GM19238 (cell line): ENCODE measurements at regions not wholly inside any gene's neighbourhood (a gene's known extent, or its start where the extent isn't known, plus 50 kb on each side); places are given as distances from the start of the nearest gene placed in this dataset.
"Not testable (repeated sequence)": the region's sequence is repeated elsewhere in the genome, so short reads cannot be mapped to it uniquely, and the experiment has no call there.

Experiments used
- DNase-seq: peaks from one replicate; pipeline ENCODE4 v3.0.0; 2011; ENCODE audit warnings: low spot score; ENCODE audit not compliant: insufficient read length

DNA sequence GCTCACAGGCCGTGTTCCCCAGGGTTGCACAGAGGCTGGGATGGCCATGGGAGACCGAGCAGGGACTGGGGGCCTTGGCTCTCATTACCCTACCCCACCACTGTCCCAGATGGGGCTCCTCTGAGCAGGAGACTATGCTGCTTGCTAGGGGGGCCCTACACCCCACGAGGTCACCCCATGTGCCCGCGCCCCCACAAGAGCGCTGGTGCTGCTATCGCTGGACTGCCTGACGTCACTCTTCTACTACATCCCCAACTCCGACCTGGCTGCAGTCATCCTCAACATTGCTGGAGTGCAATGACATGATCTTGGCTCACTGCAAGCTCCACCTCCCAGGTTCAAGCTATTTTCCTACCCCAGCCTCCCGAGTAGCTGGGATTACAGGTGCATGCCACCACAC lies 307.7 kb downstream of the ARRDC4 start:
- DNase-seq: no peak

GRCh38 chr15:98272625-98273024 lies 312.1 kb downstream of the ARRDC4 start:
- DNase-seq: no peak

DNA sequence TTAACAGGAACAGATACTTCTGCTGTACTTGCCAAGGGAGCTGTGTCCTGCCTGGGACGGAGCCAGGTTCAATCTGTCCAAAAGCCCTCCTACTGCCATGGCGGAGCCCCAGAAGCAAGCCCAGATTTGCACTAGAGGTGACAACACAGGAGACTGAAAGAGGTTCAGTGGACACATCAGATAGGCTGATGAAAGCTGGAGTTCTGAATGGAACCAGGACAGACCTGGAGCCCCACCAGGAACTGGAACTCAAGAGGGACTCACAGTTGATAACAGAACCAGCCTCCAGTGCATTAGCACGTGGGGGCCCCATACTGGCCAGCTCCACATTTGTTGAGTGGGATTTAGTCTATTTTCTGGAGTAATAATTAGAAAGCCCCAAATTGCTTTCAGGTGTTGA lies 315.5 kb downstream of the ARRDC4 start:
- DNase-seq: no peak

DNA sequence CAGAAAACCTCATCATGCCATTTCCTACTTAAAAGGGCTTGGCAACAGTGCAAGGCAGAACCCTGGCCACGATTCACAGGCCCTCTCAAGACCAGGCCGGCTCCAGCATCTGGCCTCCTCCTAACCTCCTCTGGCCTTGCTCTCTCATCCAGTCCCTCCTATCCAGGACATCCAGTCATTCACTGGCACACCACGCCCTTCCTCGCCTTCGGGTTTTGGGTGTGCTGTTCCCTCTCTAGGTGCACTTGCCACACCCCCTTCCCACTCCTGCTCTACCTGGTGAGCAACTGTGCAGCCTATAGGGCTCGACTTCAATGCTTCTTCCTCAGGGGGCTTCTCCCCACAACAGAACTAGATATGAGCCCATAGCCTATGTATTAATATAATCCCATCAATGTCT lies 317.1 kb downstream of the ARRDC4 start:
- DNase-seq: no peak

GRCh38 chr15:98280284-98280975 lies 319.9 kb downstream of the ARRDC4 start:
- DNase-seq: no peak

- no peak for DNase-seq
Observed at GRCh38 chr15:98281130-98281529, 320.6 kb downstream of the ARRDC4 start.

DNA sequence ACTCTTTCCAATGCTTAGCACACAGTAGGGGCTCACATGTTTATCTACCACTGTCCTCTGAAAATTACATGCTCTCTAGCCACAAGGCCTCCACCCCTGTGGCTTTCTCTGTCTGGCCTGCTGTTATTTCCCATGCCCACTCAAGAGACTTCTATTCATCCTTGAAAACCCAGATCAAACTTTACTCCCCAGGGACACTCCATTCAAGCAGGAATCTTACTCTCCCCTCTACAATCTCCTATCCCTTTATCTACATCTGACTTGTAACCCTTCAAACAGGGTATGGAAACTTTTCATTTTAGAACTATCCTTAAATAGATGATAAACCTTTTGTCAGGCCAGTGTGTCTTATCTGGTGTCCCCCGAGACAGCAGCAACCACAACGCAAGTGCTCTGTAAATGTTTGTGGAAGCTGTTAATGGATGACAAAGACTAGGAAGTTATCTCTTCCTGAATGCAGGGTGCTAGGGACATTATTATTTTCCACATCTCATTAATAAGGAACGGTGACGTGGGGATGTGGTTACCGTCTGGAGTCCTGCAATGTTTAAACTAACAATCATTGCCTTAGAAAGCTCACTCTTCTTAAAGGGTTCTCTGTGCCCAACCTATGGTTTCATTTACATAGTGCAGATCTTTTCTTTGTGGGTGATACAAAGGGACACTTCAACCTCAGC lies 322.3 kb downstream of the ARRDC4 start:
- DNase-seq: no peak

GRCh38 chr15:98286200-98286599 lies 325.7 kb downstream of the ARRDC4 start:
- DNase-seq: no peak

DNA sequence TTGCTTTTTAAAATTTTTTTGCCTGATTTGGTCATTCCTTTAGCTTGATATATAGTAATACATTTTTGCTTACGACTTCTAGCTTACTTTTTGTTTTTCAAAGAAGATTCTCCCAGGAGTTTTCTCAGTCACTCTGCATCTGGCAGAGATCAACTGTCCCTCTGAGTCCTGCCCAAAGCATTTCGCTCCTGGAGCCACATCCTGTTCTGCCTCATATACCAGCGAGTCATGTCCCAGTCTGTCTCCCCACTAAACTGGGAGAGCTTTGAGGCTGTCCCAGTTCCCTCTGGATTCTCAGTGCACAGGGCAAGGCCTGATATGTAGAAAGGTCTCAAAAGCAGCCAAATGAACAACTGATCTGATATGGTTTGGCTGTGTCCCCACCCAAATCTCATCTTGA lies 326.3 kb downstream of the ARRDC4 start:
- no peak for DNase-seq

GRCh38 chr15:98288091-98288590 lies 327.6 kb downstream of the ARRDC4 start:
- DNase-seq: no peak

DNA sequence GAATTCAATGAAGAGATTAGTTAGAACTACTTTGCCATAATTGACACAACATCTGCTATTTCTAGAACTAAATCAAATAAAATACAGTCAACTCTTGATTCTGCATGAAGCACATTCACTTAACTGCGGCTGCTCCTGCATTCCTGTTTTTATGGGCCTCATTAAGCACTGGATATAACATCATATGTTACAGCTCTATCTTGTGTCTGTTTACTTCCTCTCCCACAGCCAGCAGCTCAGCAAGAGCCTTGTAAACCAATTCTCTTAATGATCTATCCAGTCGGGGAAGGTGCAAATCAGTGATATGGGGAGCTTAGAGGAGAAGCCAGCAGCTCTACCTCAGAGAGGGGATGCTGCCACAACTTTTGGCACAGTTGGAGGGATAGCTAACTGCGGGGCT lies 329.2 kb downstream of the ARRDC4 start:
- no peak for DNase-seq

DNA sequence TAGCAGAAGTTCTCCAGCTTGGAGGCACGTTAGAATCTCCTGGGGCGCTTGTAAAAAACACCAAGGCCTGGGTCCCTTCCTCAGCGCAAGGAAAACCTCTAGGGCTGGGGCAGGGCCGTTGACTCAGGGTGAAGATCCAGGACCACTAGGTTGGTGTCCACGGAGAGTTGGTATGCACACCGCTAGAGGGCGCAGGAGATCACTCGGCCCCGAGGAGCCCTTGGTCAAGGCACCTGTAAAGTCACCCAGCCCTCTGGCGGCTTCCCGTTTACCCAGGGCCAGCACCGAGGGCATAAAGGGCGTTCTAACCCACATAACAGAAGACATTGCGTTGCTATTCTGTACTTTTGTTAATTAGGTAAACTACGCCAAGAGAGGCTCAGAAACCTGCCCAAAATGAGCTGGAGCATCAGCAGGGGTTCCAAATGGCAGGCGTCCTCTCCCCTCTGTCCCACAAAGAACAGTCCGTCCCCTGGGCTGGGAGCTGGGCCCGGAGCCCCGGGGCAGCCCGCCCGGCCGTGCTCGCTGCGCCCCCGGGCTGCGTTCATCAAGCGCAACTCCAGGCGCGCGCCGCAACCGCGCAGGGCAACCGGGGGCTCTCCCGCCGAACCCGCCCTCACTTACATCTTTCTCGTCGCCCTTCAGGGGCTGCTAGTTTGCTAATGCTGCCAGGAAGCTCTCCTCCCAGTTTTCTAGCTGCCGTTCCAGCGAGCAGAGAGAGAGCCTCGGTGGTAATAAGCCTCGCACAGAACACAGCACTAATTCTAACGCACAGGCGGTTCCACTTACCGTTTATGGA lies 332.1 kb downstream of the ARRDC4 start:
- peak; percentile 43 for DNase-seq

DNA sequence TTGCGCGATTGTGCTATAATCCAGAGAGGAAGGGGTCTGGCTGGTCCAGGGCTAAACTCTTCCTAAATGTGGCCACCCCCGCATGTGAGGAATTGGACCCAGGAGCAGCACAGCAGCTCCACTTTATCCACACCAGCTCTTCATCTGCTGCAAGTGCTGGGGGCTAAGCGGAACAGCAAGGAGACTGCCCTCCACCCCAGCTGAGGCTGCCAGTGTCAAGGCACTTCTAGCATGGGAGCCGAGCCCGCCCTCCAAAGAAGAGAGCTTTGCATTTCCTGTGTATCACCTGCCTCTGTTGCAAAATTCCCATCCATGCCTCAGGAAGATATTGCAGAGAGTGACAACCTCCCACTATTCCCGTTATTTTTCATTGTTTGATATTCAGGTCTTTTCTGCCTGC lies 333.6 kb downstream of the ARRDC4 start:
- DNase-seq: no peak

- DNase-seq: not testable (repeated sequence)
Observed at GRCh38 chr15:98295101-98295759, 334.7 kb downstream of the ARRDC4 start.

- no peak for DNase-seq
Observed at GRCh38 chr15:98296653-98297052, 336.1 kb downstream of the ARRDC4 start.

GRCh38 chr15:98304371-98304770 lies 343.9 kb downstream of the ARRDC4 start:
- no peak for DNase-seq

DNA sequence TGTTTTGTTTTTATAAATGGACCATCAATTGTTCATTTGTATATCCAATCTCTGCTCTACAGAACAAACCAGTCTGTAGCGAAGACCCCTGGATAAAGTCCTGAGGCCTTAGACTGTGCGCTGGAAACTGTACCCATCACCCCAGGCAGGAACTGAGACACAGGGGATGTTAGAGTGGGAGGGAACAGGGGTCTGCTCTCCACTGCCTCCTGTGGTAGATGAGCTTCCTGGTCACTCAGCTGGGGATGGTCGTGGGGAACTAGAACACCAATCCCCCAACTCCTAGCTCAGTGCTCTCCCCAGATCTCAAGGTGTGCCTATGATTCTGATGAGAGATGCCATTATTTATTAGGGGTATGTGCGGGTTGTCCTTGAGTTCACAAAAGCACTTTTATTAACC lies 340.2 kb upstream of the IGF1R start:
- DNase-seq: no peak

GRCh38 chr15:98311566-98312188 lies 336.7 kb upstream of the IGF1R start:
- peak; percentile 40 for DNase-seq

DNA sequence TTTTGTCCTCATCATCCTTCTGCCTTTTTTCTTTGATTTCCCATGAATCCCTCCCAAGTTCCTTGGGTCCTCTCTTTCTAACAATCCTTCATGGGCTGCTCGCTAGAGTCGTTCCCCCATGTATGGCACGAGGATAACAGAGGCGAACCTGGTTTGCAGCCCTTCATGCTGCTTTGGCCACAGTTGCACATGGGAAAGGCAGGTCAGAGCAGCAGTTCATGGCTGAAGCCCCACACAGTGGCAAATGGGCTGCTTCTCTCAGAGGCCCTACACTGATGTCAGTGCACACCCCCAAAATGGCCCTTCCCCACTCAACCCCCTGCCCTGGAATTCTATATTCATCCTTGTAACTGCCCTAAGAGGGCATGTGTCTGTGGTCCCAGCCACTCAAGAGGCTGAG lies 335.4 kb upstream of the IGF1R start:
- no peak for DNase-seq

- no peak for DNase-seq
Observed at GRCh38 chr15:98315971-98316370, 332.4 kb upstream of the IGF1R start.

DNA sequence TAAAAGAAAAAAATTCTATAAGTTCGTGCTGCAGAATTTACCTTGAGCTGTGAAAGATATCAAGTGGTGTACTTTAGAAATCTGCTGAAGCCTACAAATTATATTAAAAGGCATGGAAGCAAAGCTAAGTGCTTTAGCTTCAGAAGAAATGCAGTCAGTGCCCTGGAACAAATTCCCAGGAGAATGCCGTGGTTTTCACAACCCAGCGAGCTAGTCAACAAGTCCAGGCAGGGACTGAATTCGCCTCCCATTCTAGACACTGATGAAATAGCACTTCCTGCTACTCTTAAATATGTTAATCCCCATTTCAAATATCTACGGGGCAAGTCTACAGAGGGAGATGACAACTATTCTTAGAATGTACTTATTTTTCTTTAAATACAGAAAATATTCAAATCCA lies 326.4 kb upstream of the IGF1R start:
- DNase-seq: no peak
